Keratinocyte (primary cell): ENCODE measurements at regions not wholly inside any gene's neighbourhood (a gene's known extent, or its start where the extent isn't known, plus 50 kb on each side); places are given as distances from the start of the nearest gene placed in this dataset.

ENCODE experiments used
- DNase-seq: peaks from one replicate; pipeline ENCODE4 v3.0.0-alpha.2; 2011; ENCODE audit warnings: low read depth, missing footprints, low spot score
- FAIRE-seq: peaks from 2 replicates; lab custom pipeline; 2011; peaks lifted over from hg19 to GRCh38; lab: Jason Lieb, UNC
- H2AFZ ChIP-seq: 2 replicates; pipeline ENCODE4 v1.6.0; 2012; ENCODE audit warnings: low read length, control low read depth, inconsistent platforms; ENCODE audit not compliant: control insufficient read depth
- H3K27ac ChIP-seq: 2 replicates; pipeline ENCODE4 v1.5.1; 2011; ENCODE audit warnings: low read length; ENCODE audit not compliant: control insufficient read depth, insufficient read depth
- H3K27me3 ChIP-seq: 3 replicates; pipeline ENCODE4 v1.6.0; 2011; ENCODE audit warnings: low read length; ENCODE audit not compliant: control insufficient read depth, insufficient read depth; ENCODE audit errors: extremely low read depth
- H3K36me3 ChIP-seq, 2 experiments: 2 replicates in 1 of 2; 3 replicates in 1 of 2; pipeline ENCODE4 v1.5.1; 2011; ENCODE audit warnings: low read length in 2 of 2, mild to moderate bottlenecking in 1 of 2; ENCODE audit not compliant: control insufficient read depth in 2 of 2, insufficient read depth in 2 of 2; ENCODE audit errors: extremely low read depth in 1 of 2
- H3K4me1 ChIP-seq: 3 replicates; pipeline ENCODE4 v1.5.1; 2011; ENCODE audit warnings: low read length; ENCODE audit not compliant: control insufficient read depth, insufficient read depth; ENCODE audit errors: extremely low read depth
- H3K4me2 ChIP-seq: 3 replicates; pipeline ENCODE4 v1.6.0; 2011; ENCODE audit warnings: low read depth, low read length; ENCODE audit not compliant: control insufficient read depth, insufficient read depth; ENCODE audit errors: extremely low read depth
- H3K4me3 ChIP-seq, 3 experiments: fragments of 200-600 bp in 1 of 3; sonication (generic) in 1 of 3; 2 replicates in 2 of 3; 3 replicates in 1 of 3; pipeline ENCODE4 v1.5.1; 2011 to 2016; ENCODE audit warnings: low read length in 3 of 3, mild to moderate bottlenecking in 3 of 3, control low read depth in 2 of 3, inconsistent platforms in 1 of 3, low read depth in 1 of 3, mixed read lengths in 1 of 3, mixed run types in 1 of 3, moderate library complexity in 1 of 3; ENCODE audit not compliant: control insufficient read depth in 2 of 3, insufficient read depth in 2 of 3; ENCODE audit errors: extremely low read depth in 1 of 3
- H3K79me2 ChIP-seq: 2 replicates; pipeline ENCODE4 v1.6.0; 2012; ENCODE audit warnings: low read length; ENCODE audit not compliant: control insufficient read depth, insufficient read depth
- H3K9ac ChIP-seq: 3 replicates; pipeline ENCODE4 v1.6.0; 2011; ENCODE audit warnings: low read length; ENCODE audit not compliant: control insufficient read depth, insufficient read depth; ENCODE audit errors: extremely low read depth
- H3K9me1 ChIP-seq: 3 replicates; pipeline ENCODE4 v1.6.0; 2011; ENCODE audit warnings: low read length; ENCODE audit not compliant: control insufficient read depth, insufficient read depth; ENCODE audit errors: extremely low read depth
- H3K9me3 ChIP-seq: 2 replicates; pipeline ENCODE4 v1.5.1; 2012; ENCODE audit warnings: low read depth, low read length; ENCODE audit not compliant: control insufficient read depth
- H4K20me1 ChIP-seq: 3 replicates; pipeline ENCODE4 v1.6.0; 2011; ENCODE audit warnings: low read length; ENCODE audit not compliant: control insufficient read depth, insufficient read depth; ENCODE audit errors: extremely low read depth
- EZH2 ChIP-seq: IDR thresholded peaks from one replicate; pipeline ENCODE4 v1.6.1; 2012; ENCODE audit warnings: inconsistent platforms, mild to moderate bottlenecking, low read length, moderate library complexity
- dilution Hi-C: fragments of 300-500 bp; cut with MboI; formaldehyde crosslinking; loops from one replicate; pipeline ENCODE4 v1.7.0; 2020; ENCODE audit warnings: low sequenced_read_pairs; ENCODE audit not compliant: extremely low pct_ligation_motif_present
- TF ChIP-seq, protein P1 (sequence below), 3 experiments: IDR thresholded peaks in 1 of 3; conservative IDR thresholded peaks in 1 of 3; optimal IDR thresholded peaks in 1 of 3; 2 replicates in 2 of 3; 3 replicates in 1 of 3; pipeline versions ENCODE3 to v1.5.1; 2011; ENCODE audit warnings: low read length in 3 of 3, mild to moderate bottlenecking in 3 of 3, moderate library complexity in 2 of 3, control low read depth in 1 of 3, inconsistent platforms in 1 of 3; ENCODE audit not compliant: insufficient read depth in 2 of 3; ENCODE audit errors: extremely low read depth in 1 of 3

DNA sequence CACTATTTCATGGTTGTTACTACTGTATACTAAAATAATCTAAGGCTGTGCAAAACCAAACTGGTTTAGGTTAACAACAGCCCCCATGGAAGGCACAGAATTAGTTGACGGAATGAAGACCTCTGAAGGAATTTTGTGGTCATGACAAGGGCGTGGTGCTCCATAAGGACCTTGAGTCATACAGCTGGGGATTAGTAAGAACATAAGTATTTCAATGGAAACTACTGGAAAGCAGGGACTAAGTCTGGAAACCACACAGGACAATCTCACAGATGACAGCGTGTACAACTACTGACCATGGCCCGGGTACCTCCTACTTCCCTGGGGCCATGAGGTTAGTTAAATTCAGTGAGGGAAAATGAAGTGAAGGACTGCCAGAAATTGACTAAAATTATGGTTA is 98.5 kb upstream of the PLEKHA5 start:
- TF ChIP-seq, protein P1, sequence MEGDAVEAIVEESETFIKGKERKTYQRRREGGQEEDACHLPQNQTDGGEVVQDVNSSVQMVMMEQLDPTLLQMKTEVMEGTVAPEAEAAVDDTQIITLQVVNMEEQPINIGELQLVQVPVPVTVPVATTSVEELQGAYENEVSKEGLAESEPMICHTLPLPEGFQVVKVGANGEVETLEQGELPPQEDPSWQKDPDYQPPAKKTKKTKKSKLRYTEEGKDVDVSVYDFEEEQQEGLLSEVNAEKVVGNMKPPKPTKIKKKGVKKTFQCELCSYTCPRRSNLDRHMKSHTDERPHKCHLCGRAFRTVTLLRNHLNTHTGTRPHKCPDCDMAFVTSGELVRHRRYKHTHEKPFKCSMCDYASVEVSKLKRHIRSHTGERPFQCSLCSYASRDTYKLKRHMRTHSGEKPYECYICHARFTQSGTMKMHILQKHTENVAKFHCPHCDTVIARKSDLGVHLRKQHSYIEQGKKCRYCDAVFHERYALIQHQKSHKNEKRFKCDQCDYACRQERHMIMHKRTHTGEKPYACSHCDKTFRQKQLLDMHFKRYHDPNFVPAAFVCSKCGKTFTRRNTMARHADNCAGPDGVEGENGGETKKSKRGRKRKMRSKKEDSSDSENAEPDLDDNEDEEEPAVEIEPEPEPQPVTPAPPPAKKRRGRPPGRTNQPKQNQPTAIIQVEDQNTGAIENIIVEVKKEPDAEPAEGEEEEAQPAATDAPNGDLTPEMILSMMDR (optimal IDR thresholded peaks at IDR 0.05 in 1 of 3, IDR thresholded peaks at IDR 0.05 in 1 of 3, conservative IDR thresholded peaks at IDR 0.05 in 1 of 3; ENCODE audit: extremely low read depth in 1 of 3, insufficient read depth in 2 of 3, low read length in 3 of 3) = no peak
- TF ChIP-seq EZH2 = no peak
- no peak overlapping the region for H2AFZ ChIP-seq
- peak; percentile 97 for FAIRE-seq
- H3K4me2 ChIP-seq = peak overlapping the region; percentile 71
- peak overlapping the region; percentile 81 for H3K27ac ChIP-seq
- dilution Hi-C loops = no loop called here
- no peaks in the 10 kb centered on the region for H3K36me3 ChIP-seq
- H3K9me1 ChIP-seq = no peaks in the 10 kb centered on the region
- H3K27me3 ChIP-seq = no peaks in the 10 kb centered on the region
- H3K4me1 ChIP-seq = peaks cover 23% of the 10 kb centered on the region
- peak overlapping the region in 2 of 3 experiments; percentile 15 to 40 for H3K4me3 ChIP-seq
- no peaks in the 10 kb centered on the region for H4K20me1 ChIP-seq
- H3K9ac ChIP-seq = peak overlapping the region; percentile 40
- peaks cover 8% of the 10 kb centered on the region for H3K9me3 ChIP-seq
- peak; percentile 88 for DNase-seq
- no peaks in the 10 kb centered on the region for H3K79me2 ChIP-seq

- Histone ChIP-seq H3K4me3 (no peak overlapping the region), H3K27me3 (no peaks in the 10 kb centered on the region), H3K36me3 (no peaks in the 10 kb centered on the region), H3K4me2 (no peak overlapping the region), H3K9me1 (no peaks in the 10 kb centered on the region), H3K9me3 (peaks cover 8% of the 10 kb centered on the region), H2AFZ (no peak overlapping the region), H4K20me1 (no peaks in the 10 kb centered on the region), H3K79me2 (no peaks in the 10 kb centered on the region), H3K4me1 (peaks cover 23% of the 10 kb centered on the region), H3K9ac (no peak overlapping the region), H3K27ac (no peak overlapping the region)
- DNase-seq = no peak
- no peak for FAIRE-seq
- dilution Hi-C loops = no loop called here
- TF ChIP-seq, protein P1 (optimal IDR thresholded peaks at IDR 0.05 in 1 of 3, IDR thresholded peaks at IDR 0.05 in 1 of 3, conservative IDR thresholded peaks at IDR 0.05 in 1 of 3; ENCODE audit: extremely low read depth in 1 of 3, insufficient read depth in 2 of 3, low read length in 3 of 3) = no peak
- TF ChIP-seq EZH2 = no peak
Observed at GRCh38 chr12:19032826-19033225, 96.7 kb upstream of the PLEKHA5 start.
